ENCODE measurements at regions not wholly inside any gene's neighbourhood (a gene's known extent, or its start where the extent isn't known, plus 50 kb on each side); places are given as distances from the start of the nearest gene placed in this dataset.

GRCh38 chr6:104286641-104287040 lies 573.1 kb downstream of the HACE1 start:
- H2AFZ ChIP-seq (ENCODE audit: low read length): no peak overlapping the region; the same call in 1 of the 2 replicates
- H3K27ac ChIP-seq (ENCODE audit: low read depth, low read length): no peak overlapping the region
- H3K4me3 ChIP-seq (ENCODE audit: extremely low read depth in 1 of 4, insufficient read depth in 2 of 4, low read depth in 3 of 4, low read length in 4 of 4): no peak overlapping the region
- no peaks in the 10 kb centered on the region for H3K79me1 ChIP-seq (ENCODE audit: low read depth, low read length)
- no peaks in the 10 kb centered on the region for H4K20me1 ChIP-seq (replicated peaks in 1 of 2; ENCODE audit: control insufficient read depth in 1 of 2, insufficient read depth in 2 of 2, low read length in 2 of 2)
- no peak overlapping the region for H3K4me2 ChIP-seq (ENCODE audit: insufficient read depth in 1 of 2, low read depth in 2 of 2, low read length in 2 of 2)
- H2BK120ac ChIP-seq (replicated peaks; ENCODE audit: low read depth, low read length): no peak overlapping the region
- H3K23ac ChIP-seq (ENCODE audit: insufficient read length): no peak overlapping the region
- no peak overlapping the region for H3K4ac ChIP-seq (replicated peaks; ENCODE audit: insufficient read length, low read depth, low read length)
- no peak overlapping the region for H3K14ac ChIP-seq (ENCODE audit: insufficient read length)
- H3K23me2 ChIP-seq (ENCODE audit: low read depth, low read length): no peaks in the 10 kb centered on the region
- FAIRE-seq: no peak
- no peak overlapping the region for H3K56ac ChIP-seq (replicated peaks; ENCODE audit: insufficient read length, low read depth, low read length)
- POLR2A ChIA-PET (ENCODE audit: partially characterized antibody): no interaction called here
- H3K27me3 ChIP-seq (replicated peaks in 1 of 4; ENCODE audit: control insufficient read depth in 3 of 4, extremely low read depth in 1 of 4, insufficient read depth in 3 of 4, low read length in 3 of 4): peaks cover 0 to 2% (median 0%) of the 10 kb centered on the region in 4 experiments; a peak in 1 of 7 replicates
- no peak overlapping the region for H3K9ac ChIP-seq (replicated peaks in 1 of 4; ENCODE audit: extremely low read depth in 1 of 4, low read depth in 3 of 4, low read length in 3 of 4)
- CTCF ChIA-PET (ENCODE audit: partially characterized antibody): interaction anchor here (1.2 kb wide), 1 partner anchor 9 kb away, joined by 3 read pairs; no protein-coding TSS in a partner anchor
- H2BK5ac ChIP-seq (ENCODE audit: low read depth, low read length): no peak overlapping the region
- H3K36me3 ChIP-seq (ENCODE audit: control insufficient read depth in 2 of 4, insufficient read depth in 4 of 4, low read length in 3 of 4): no peaks in the 10 kb centered on the region
- no peaks in the 10 kb centered on the region for H3K79me2 ChIP-seq (ENCODE audit: control insufficient read depth in 1 of 2, insufficient read depth in 2 of 2, low read length in 2 of 2)
- no peak overlapping the region for H4K5ac ChIP-seq (ENCODE audit: insufficient read length, low read depth, low read length)
- no peak overlapping the region for H2BK12ac ChIP-seq (ENCODE audit: low read depth, low read length)
- no peak overlapping the region for H2BK20ac ChIP-seq (ENCODE audit: low read length)
- no peak for DNase-seq (ENCODE audit: low read depth in 1 of 2, low spot score in 2 of 2)
- no peak overlapping the region for H2AK5ac ChIP-seq (ENCODE audit: low read depth, low read length)
- no peaks in the 10 kb centered on the region for H3K9me3 ChIP-seq (ENCODE audit: insufficient read depth in 2 of 2, low read depth in 1 of 2, low read length in 1 of 2)
- WGBS, 2 experiments (ENCODE audit: extremely low coverage in 1 of 2, insufficient coverage in 1 of 2, insufficient read length in 1 of 2, insufficient replicate concordance in 2 of 2, low coverage in 1 of 2, low lambda C conversion rate in 2 of 2, missing lambda C conversion rate in 1 of 2): 94% methylated on average over 1 of the region's 1 CpG; no CpG with 5 or more reads in 1 of the 2 experiments
- no peak overlapping the region for H4K91ac ChIP-seq (replicated peaks; ENCODE audit: insufficient read length, low read length)
- H3K4me1 ChIP-seq (replicated peaks in 1 of 4; ENCODE audit: control insufficient read depth in 3 of 4, insufficient read depth in 4 of 4, low read length in 3 of 4): no peaks in the 10 kb centered on the region
- no peak overlapping the region for H4K8ac ChIP-seq (ENCODE audit: extremely low read depth, insufficient read depth, low read length)
- H2BK15ac ChIP-seq (ENCODE audit: low read length): no peak overlapping the region
- H3K18ac ChIP-seq (ENCODE audit: extremely low read depth, low read length): no peak overlapping the region
- TF ChIP-seq YY1 (IDR thresholded peaks at IDR 0.05; ENCODE audit: low read depth, low read length): no peak
- TF ChIP-seq BRCA1 (IDR thresholded peaks at IDR 0.05; ENCODE audit: low read depth, low read length): no peak
- TF ChIP-seq MAFK (IDR thresholded peaks at IDR 0.05; ENCODE audit: low read depth, low read length): no peak
- no peak for TF ChIP-seq JUN (IDR thresholded peaks at IDR 0.05; ENCODE audit: low read depth, low read length)

All from H1 (cell line).